ENCODE measurements at regions not wholly inside any gene's neighbourhood (a gene's known extent, or its start where the extent isn't known, plus 50 kb on each side); places are given as distances from the start of the nearest gene placed in this dataset.

DNA sequence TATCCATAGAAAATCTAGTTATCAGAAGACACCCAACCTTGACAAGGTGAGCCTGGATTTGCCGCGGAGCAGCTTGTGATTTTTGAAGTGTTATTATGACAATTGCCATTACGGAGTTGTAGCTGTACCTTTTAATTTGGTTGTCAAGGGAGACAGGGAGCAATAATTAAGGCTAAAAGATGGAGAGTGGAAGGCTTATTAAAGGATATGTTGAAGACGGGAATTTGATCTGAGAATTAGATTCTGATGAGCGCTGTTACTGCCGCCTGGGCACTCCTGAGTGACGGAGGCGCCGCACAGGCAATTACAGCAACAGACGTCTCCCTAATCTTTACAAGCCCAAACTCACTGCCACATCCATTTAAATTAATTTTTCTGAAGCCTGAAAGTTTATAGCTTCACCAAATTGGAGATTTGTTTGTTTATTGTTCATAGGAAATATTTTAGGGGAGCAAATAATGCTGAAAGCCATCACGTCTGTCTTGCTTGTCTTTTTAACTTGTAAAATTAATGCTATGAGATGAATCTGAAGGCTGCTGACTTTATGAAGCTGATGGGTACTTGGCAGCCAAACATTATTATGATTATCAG, 475.0 kb upstream of the ADARB2 start:
- TF ChIP-seq, protein P1, sequence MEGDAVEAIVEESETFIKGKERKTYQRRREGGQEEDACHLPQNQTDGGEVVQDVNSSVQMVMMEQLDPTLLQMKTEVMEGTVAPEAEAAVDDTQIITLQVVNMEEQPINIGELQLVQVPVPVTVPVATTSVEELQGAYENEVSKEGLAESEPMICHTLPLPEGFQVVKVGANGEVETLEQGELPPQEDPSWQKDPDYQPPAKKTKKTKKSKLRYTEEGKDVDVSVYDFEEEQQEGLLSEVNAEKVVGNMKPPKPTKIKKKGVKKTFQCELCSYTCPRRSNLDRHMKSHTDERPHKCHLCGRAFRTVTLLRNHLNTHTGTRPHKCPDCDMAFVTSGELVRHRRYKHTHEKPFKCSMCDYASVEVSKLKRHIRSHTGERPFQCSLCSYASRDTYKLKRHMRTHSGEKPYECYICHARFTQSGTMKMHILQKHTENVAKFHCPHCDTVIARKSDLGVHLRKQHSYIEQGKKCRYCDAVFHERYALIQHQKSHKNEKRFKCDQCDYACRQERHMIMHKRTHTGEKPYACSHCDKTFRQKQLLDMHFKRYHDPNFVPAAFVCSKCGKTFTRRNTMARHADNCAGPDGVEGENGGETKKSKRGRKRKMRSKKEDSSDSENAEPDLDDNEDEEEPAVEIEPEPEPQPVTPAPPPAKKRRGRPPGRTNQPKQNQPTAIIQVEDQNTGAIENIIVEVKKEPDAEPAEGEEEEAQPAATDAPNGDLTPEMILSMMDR (IDR thresholded peaks at IDR 0.05), result no peak
- no peak for TF ChIP-seq EZH2 (IDR thresholded peaks at IDR 0.05; ENCODE audit: borderline replicate concordance, insufficient read depth, low read depth, low read length, poor library complexity, severe bottlenecking)

Measured in B cell (primary cell).